ENCODE measurements at regions not wholly inside any gene's neighbourhood (a gene's known extent, or its start where the extent isn't known, plus 50 kb on each side); places are given as distances from the start of the nearest gene placed in this dataset.

GRCh38 chr5:113809626-113810025 lies 296.1 kb downstream of the YTHDC2 start:
- H3K4me1 Mint-ChIP-seq (ENCODE audit: low read depth), result peaks cover 40% of the 10 kb centered on the region
- DNase-seq, result no peak

DNA sequence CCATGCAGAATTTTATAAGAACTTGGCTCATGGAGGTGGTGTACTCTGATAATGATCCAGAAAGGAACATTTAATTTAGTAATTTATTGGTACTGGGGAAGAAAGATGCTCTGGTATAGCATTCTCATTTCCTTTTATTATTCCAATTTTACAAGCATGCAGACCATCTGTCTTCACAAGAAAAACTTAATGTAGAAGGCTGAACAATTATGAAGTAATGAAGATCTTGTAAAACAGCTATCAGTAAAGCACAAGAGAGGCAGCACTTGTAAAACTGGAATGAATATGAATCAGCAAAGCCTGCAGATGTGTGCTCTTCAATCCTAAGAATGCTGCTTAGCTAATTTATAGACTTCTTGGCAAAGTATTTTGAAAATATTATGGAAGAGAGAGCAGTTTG lies 300.0 kb downstream of the YTHDC2 start:
- Mint-ChIP-seq H3K27me3 (ENCODE audit: insufficient read depth) (no peaks in the 10 kb centered on the region; the same call in 1 of the 2 replicates), H3K27ac (no peak overlapping the region), H3K4me1 (ENCODE audit: low read depth) (peaks cover 4% of the 10 kb centered on the region), H3K36me3 (ENCODE audit: low read depth) (no peaks in the 10 kb centered on the region), H3K9me3 (peaks cover 4% of the 10 kb centered on the region; the same call in 1 of the 2 replicates), H3K4me3 (no peak overlapping the region)
- TF ChIP-seq, protein P1, sequence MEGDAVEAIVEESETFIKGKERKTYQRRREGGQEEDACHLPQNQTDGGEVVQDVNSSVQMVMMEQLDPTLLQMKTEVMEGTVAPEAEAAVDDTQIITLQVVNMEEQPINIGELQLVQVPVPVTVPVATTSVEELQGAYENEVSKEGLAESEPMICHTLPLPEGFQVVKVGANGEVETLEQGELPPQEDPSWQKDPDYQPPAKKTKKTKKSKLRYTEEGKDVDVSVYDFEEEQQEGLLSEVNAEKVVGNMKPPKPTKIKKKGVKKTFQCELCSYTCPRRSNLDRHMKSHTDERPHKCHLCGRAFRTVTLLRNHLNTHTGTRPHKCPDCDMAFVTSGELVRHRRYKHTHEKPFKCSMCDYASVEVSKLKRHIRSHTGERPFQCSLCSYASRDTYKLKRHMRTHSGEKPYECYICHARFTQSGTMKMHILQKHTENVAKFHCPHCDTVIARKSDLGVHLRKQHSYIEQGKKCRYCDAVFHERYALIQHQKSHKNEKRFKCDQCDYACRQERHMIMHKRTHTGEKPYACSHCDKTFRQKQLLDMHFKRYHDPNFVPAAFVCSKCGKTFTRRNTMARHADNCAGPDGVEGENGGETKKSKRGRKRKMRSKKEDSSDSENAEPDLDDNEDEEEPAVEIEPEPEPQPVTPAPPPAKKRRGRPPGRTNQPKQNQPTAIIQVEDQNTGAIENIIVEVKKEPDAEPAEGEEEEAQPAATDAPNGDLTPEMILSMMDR (IDR thresholded peaks at IDR 0.05), result no peak
- no peak for DNase-seq

More at GRCh38 chr5:113809626-113810025, 296.1 kb downstream of the YTHDC2 start:
- H3K4me3 Mint-ChIP-seq, result no peak overlapping the region
- TF ChIP-seq, protein P1 (IDR thresholded peaks at IDR 0.05), result no peak
- H3K27ac Mint-ChIP-seq, result no peak overlapping the region
- no peaks in the 10 kb centered on the region for H3K36me3 Mint-ChIP-seq (ENCODE audit: low read depth)
- no peaks in the 10 kb centered on the region for H3K9me3 Mint-ChIP-seq
- H3K27me3 Mint-ChIP-seq (ENCODE audit: insufficient read depth), result no peaks in the 10 kb centered on the region; the same call in 1 of the 2 replicates

- Mint-ChIP-seq H3K9me3 (peaks cover 4% of the 10 kb centered on the region; the same call in 1 of the 2 replicates), H3K27me3 (ENCODE audit: insufficient read depth) (no peaks in the 10 kb centered on the region), H3K4me1 (ENCODE audit: low read depth) (no peaks in the 10 kb centered on the region), H3K4me3 (no peak overlapping the region), H3K36me3 (ENCODE audit: low read depth) (no peaks in the 10 kb centered on the region), H3K27ac (no peak overlapping the region)
- TF ChIP-seq, protein P1 (IDR thresholded peaks at IDR 0.05), result no peak
- no peak for DNase-seq
Observed at GRCh38 chr5:113817683-113818082, 304.2 kb downstream of the YTHDC2 start.

DNA sequence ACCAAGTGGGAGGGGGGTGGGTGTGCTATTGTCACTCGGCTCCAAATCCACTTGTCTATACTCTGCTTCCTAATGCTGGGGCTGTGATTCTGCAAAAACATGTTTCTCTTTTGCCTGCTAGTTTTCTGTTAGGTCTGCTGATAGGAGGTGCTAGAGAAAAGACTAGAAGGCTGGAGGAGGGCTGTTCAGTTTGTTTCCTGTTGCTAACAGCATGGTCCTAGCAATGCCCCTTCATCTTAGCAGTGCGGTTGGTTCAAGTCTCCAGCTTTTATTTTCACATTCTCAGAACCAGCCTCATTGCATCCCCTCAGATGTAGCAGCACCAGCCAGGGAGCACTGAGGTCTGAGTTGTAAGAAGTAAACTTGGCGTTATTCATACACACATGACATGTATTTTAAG lies 310.2 kb downstream of the YTHDC2 start:
- TF ChIP-seq, protein P1 (IDR thresholded peaks at IDR 0.05), result no peak
- Mint-ChIP-seq H3K9me3 (no peaks in the 10 kb centered on the region), H3K4me3 (no peak overlapping the region), H3K36me3 (ENCODE audit: low read depth) (no peaks in the 10 kb centered on the region), H3K4me1 (ENCODE audit: low read depth) (no peaks in the 10 kb centered on the region), H3K27me3 (ENCODE audit: insufficient read depth) (no peaks in the 10 kb centered on the region; the same call in 1 of the 2 replicates), H3K27ac (no peak overlapping the region)
- no peak for DNase-seq

DNA sequence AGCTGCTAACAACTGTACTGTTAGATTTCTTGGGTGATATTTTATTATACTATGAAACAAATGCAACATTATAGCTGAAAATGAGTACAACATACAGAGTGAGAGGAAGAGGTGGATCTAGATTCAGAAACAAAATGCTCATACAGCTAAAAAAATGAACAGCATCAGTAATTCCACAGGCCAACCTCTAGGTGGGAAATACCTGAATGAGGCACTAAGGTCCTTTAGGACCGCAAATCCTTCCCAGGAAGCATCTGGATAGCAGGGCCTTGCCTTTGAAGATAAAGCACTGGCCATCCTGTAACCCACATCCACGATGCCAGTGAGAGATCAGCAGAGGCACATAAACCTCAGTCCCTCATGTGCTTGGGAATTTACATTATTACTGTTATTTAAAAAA lies 310.8 kb downstream of the YTHDC2 start:
- no peak overlapping the region for H3K27ac Mint-ChIP-seq
- H3K4me3 Mint-ChIP-seq, result no peak overlapping the region
- no peak for DNase-seq
- H3K36me3 Mint-ChIP-seq (ENCODE audit: low read depth), result no peaks in the 10 kb centered on the region
- H3K4me1 Mint-ChIP-seq (ENCODE audit: low read depth), result no peaks in the 10 kb centered on the region
- no peaks in the 10 kb centered on the region; the same call in 1 of the 2 replicates for H3K27me3 Mint-ChIP-seq (ENCODE audit: insufficient read depth)
- TF ChIP-seq, protein P1 (IDR thresholded peaks at IDR 0.05), result no peak
- no peaks in the 10 kb centered on the region for H3K9me3 Mint-ChIP-seq

- no peak overlapping the region for H3K4me3 Mint-ChIP-seq
- no peak for DNase-seq
- H3K27ac Mint-ChIP-seq, result no peak overlapping the region
- no peaks in the 10 kb centered on the region for H3K9me3 Mint-ChIP-seq
- no peaks in the 10 kb centered on the region; the same call in 1 of the 2 replicates for H3K27me3 Mint-ChIP-seq (ENCODE audit: insufficient read depth)
- TF ChIP-seq, protein P1 (IDR thresholded peaks at IDR 0.05), result no peak
- no peaks in the 10 kb centered on the region for H3K4me1 Mint-ChIP-seq (ENCODE audit: low read depth)
- H3K36me3 Mint-ChIP-seq (ENCODE audit: low read depth), result no peaks in the 10 kb centered on the region
Observed at GRCh38 chr5:113825176-113825575, 311.7 kb downstream of the YTHDC2 start.
